ENCODE measurements at regions not wholly inside any gene's neighbourhood (a gene's known extent, or its start where the extent isn't known, plus 50 kb on each side); places are given as distances from the start of the nearest gene placed in this dataset.

- no peak for DNase-seq (ENCODE audit: low read depth in 2 of 2)
- Histone ChIP-seq H3K27ac (ENCODE audit: insufficient read depth, low read length) (no peak overlapping the region), H2AFZ (ENCODE audit: low read length) (no peak overlapping the region), H3K4me2 (ENCODE audit: extremely low read depth, insufficient read depth, low read length) (no peak overlapping the region), H3K4me1 (ENCODE audit: control insufficient read depth, extremely low read depth, insufficient read depth, low read length) (no peaks in the 10 kb centered on the region), H3K27me3 (ENCODE audit: control insufficient read depth, insufficient read depth, low read length) (no peaks in the 10 kb centered on the region), H3K36me3 (ENCODE audit: control insufficient read depth, insufficient read depth, low read length) (no peaks in the 10 kb centered on the region), H3K4me3 (replicated peaks in 1 of 4; ENCODE audit: control extremely low read depth in 1 of 4, insufficient read depth in 1 of 4, low read depth in 3 of 4, low read length in 4 of 4) (no peak overlapping the region), H3K79me2 (ENCODE audit: control insufficient read depth, insufficient read depth, low read length) (no peaks in the 10 kb centered on the region), H4K20me1 (ENCODE audit: control insufficient read depth, extremely low read depth, insufficient read depth, low read length) (no peaks in the 10 kb centered on the region), H3K9me3 (ENCODE audit: control insufficient read depth, insufficient read depth, low read depth, low read length) (no peaks in the 10 kb centered on the region), H3K9ac (ENCODE audit: insufficient read depth, low read length) (no peak overlapping the region)
- no peak for TF ChIP-seq CTCF (conservative IDR thresholded peaks at IDR 0.05 in 1 of 2, IDR thresholded peaks at IDR 0.05 in 1 of 2; ENCODE audit: low read depth in 1 of 2, low read length in 2 of 2)
- no peak for TF ChIP-seq EZH2 (IDR thresholded peaks at IDR 0.05; ENCODE audit: low read length, missing control alignments)
These were observed 250.8 kb downstream of the ANAPC1 start for GRCh38 chr2:111633189-111633588.

GRCh38 chr2:111633643-111634042 lies 250.3 kb downstream of the ANAPC1 start:
- TF ChIP-seq EZH2 (IDR thresholded peaks at IDR 0.05; ENCODE audit: low read length, missing control alignments) (no peak), CTCF (conservative IDR thresholded peaks at IDR 0.05 in 1 of 2, IDR thresholded peaks at IDR 0.05 in 1 of 2; ENCODE audit: low read depth in 1 of 2, low read length in 2 of 2) (no peak)
- H3K79me2 ChIP-seq (ENCODE audit: control insufficient read depth, insufficient read depth, low read length) = no peaks in the 10 kb centered on the region
- no peaks in the 10 kb centered on the region for H3K4me1 ChIP-seq (ENCODE audit: control insufficient read depth, extremely low read depth, insufficient read depth, low read length)
- no peak overlapping the region for H3K4me2 ChIP-seq (ENCODE audit: extremely low read depth, insufficient read depth, low read length)
- no peaks in the 10 kb centered on the region for H3K36me3 ChIP-seq (ENCODE audit: control insufficient read depth, insufficient read depth, low read length)
- H3K27me3 ChIP-seq (ENCODE audit: control insufficient read depth, insufficient read depth, low read length) = no peaks in the 10 kb centered on the region
- H3K27ac ChIP-seq (ENCODE audit: insufficient read depth, low read length) = no peak overlapping the region
- H3K9ac ChIP-seq (ENCODE audit: insufficient read depth, low read length) = no peak overlapping the region
- no peaks in the 10 kb centered on the region for H3K9me3 ChIP-seq (ENCODE audit: control insufficient read depth, insufficient read depth, low read depth, low read length)
- DNase-seq (ENCODE audit: low read depth in 2 of 2) = no peak
- H2AFZ ChIP-seq (ENCODE audit: low read length) = no peak overlapping the region
- H3K4me3 ChIP-seq (replicated peaks in 1 of 4; ENCODE audit: control extremely low read depth in 1 of 4, insufficient read depth in 1 of 4, low read depth in 3 of 4, low read length in 4 of 4) = no peak overlapping the region
- no peaks in the 10 kb centered on the region for H4K20me1 ChIP-seq (ENCODE audit: control insufficient read depth, extremely low read depth, insufficient read depth, low read length)

GRCh38 chr2:111634050-111634794 lies 249.8 kb downstream of the ANAPC1 start:
- no peak overlapping the region for H2AFZ ChIP-seq (ENCODE audit: low read length)
- H3K27ac ChIP-seq (ENCODE audit: insufficient read depth, low read length) = no peak overlapping the region
- H3K9me3 ChIP-seq (ENCODE audit: control insufficient read depth, insufficient read depth, low read depth, low read length) = no peaks in the 10 kb centered on the region
- TF ChIP-seq EZH2 (IDR thresholded peaks at IDR 0.05; ENCODE audit: low read length, missing control alignments) (no peak), CTCF (conservative IDR thresholded peaks at IDR 0.05 in 1 of 2, IDR thresholded peaks at IDR 0.05 in 1 of 2; ENCODE audit: low read depth in 1 of 2, low read length in 2 of 2) (no peak)
- no peaks in the 10 kb centered on the region for H3K4me1 ChIP-seq (ENCODE audit: control insufficient read depth, extremely low read depth, insufficient read depth, low read length)
- H3K4me3 ChIP-seq (replicated peaks in 1 of 4; ENCODE audit: control extremely low read depth in 1 of 4, insufficient read depth in 1 of 4, low read depth in 3 of 4, low read length in 4 of 4) = no peak overlapping the region
- H4K20me1 ChIP-seq (ENCODE audit: control insufficient read depth, extremely low read depth, insufficient read depth, low read length) = no peaks in the 10 kb centered on the region
- H3K27me3 ChIP-seq (ENCODE audit: control insufficient read depth, insufficient read depth, low read length) = no peaks in the 10 kb centered on the region
- no peak overlapping the region for H3K9ac ChIP-seq (ENCODE audit: insufficient read depth, low read length)
- DNase-seq (ENCODE audit: low read depth in 2 of 2) = peak in 1 of 2 donors; percentile 31
- no peaks in the 10 kb centered on the region for H3K79me2 ChIP-seq (ENCODE audit: control insufficient read depth, insufficient read depth, low read length)
- no peak overlapping the region for H3K4me2 ChIP-seq (ENCODE audit: extremely low read depth, insufficient read depth, low read length)
- no peaks in the 10 kb centered on the region for H3K36me3 ChIP-seq (ENCODE audit: control insufficient read depth, insufficient read depth, low read length)
